DOHH2 (cell line): ENCODE measurements at regions not wholly inside any gene's neighbourhood (a gene's known extent, or its start where the extent isn't known, plus 50 kb on each side); places are given as distances from the start of the nearest gene placed in this dataset.

Experiments used
- H3F3A ChIP-seq: fragments of 200-600 bp; sonication (generic), shearing (Covaris generic); 2 replicates; pipeline ENCODE4 v1.6.0; 2016; ENCODE audit warnings: antibody characterized with exemption, mild to moderate bottlenecking; ENCODE audit not compliant: control insufficient read depth, insufficient read depth
- H3K27ac ChIP-seq: fragments of 200-600 bp; sonication (generic); 2 replicates; pipeline ENCODE4 v1.5.1; 2014; ENCODE audit warnings: low read depth, mild to moderate bottlenecking, low read length, moderate library complexity
- H3K27me3 ChIP-seq: fragments of 200-600 bp; sonication (generic); 2 replicates; pipeline ENCODE4 v1.6.1; 2014; ENCODE audit warnings: mild to moderate bottlenecking, low read length, mixed read lengths; ENCODE audit not compliant: control insufficient read depth
- H3K36me3 ChIP-seq: fragments of 200-600 bp; sonication (generic); 2 replicates; pipeline ENCODE4 v1.6.1; 2014; ENCODE audit warnings: mild to moderate bottlenecking, low read length, moderate library complexity, mixed read lengths; ENCODE audit not compliant: control insufficient read depth
- H3K4me1 ChIP-seq: fragments of 200-600 bp; sonication (generic); 2 replicates; pipeline ENCODE4 v1.6.1; 2014; ENCODE audit warnings: mild to moderate bottlenecking, low read length, mixed read lengths; ENCODE audit not compliant: control insufficient read depth
- H3K4me2 ChIP-seq: fragments of 200-600 bp; sonication (generic); 2 replicates; pipeline ENCODE4 v1.6.0; 2014; ENCODE audit warnings: mild to moderate bottlenecking, low read length, moderate library complexity
- H3K4me3 ChIP-seq: fragments of 200-600 bp; sonication (generic); 2 replicates; pipeline ENCODE4 v1.5.1; 2014; ENCODE audit warnings: mild to moderate bottlenecking, low read length, mixed read lengths
- H3K79me2 ChIP-seq: fragments of 200-600 bp; sonication (generic); 2 replicates; pipeline ENCODE4 v1.6.1; 2014; ENCODE audit warnings: mild to moderate bottlenecking, low read length, mixed read lengths; ENCODE audit not compliant: control insufficient read depth
- H3K9me2 ChIP-seq: fragments of 200-600 bp; sonication (generic); replicated peaks from 2 replicates; pipeline ENCODE4 v1.6.1; 2014; ENCODE audit warnings: mild to moderate bottlenecking, low read length, mixed read lengths; ENCODE audit not compliant: control insufficient read depth
- H3K9me3 ChIP-seq: fragments of 200-600 bp; sonication (generic); 2 replicates; pipeline ENCODE4 v1.6.1; 2014; ENCODE audit warnings: antibody characterized with exemption, low read length, mixed read lengths; ENCODE audit not compliant: control insufficient read depth, insufficient read depth
- H4K20me1 ChIP-seq: fragments of 200-600 bp; sonication (generic); 2 replicates; pipeline ENCODE4 v1.6.0; 2014; ENCODE audit warnings: low read depth, mild to moderate bottlenecking, antibody characterized with exemption, low read length, moderate library complexity; ENCODE audit not compliant: control insufficient read depth, insufficient read depth
- EZH2phosphoT487 ChIP-seq: fragments of 200-600 bp; sonication (generic); IDR thresholded peaks from 2 replicates; pipeline ENCODE4 v1.6.1; 2017; ENCODE audit warnings: borderline replicate concordance, mild to moderate bottlenecking, antibody characterized with exemption, low read length, moderate library complexity, mixed read lengths
- TF ChIP-seq, protein P1 (sequence below): fragments of 200-600 bp; sonication (generic); IDR thresholded peaks from one replicate; pipeline ENCODE4 v1.5.1; 2014; ENCODE audit warnings: antibody characterized with exemption, mild to moderate bottlenecking, low read depth, low read length; ENCODE audit not compliant: poor library complexity, severe bottlenecking

DNA sequence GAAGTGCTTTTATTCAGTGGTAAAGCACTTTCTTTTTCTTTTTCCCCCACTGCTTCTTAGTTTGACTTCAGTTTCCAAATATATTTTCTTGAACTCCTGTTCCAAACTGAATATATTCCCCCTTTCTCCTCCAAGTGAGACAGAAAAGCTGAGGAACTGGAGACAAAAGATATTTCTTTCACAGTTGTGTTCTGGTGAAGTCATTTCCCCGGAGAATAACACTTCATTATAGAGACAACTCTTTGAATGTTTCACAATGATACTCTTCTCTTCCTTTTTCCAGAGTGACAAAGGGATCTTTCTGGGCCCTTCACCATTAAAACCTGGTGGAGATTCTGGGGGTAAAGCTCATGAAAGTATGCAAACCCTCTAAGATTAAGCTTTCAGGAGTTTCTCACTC is 860.8 kb upstream of the SLITRK5 start:
- Histone ChIP-seq H3K4me3 (no peak overlapping the region), H3K27ac (no peak overlapping the region), H3K36me3 (no peaks in the 10 kb centered on the region), H3K9me3 (no peaks in the 10 kb centered on the region), H4K20me1 (no peaks in the 10 kb centered on the region), H3K79me2 (no peaks in the 10 kb centered on the region), H3K4me1 (no peaks in the 10 kb centered on the region), H3K27me3 (no peaks in the 10 kb centered on the region), H3K4me2 (no peak overlapping the region), H3F3A (no peaks in the 10 kb centered on the region), H3K9me2 (no peaks in the 10 kb centered on the region)
- TF ChIP-seq, protein P1, sequence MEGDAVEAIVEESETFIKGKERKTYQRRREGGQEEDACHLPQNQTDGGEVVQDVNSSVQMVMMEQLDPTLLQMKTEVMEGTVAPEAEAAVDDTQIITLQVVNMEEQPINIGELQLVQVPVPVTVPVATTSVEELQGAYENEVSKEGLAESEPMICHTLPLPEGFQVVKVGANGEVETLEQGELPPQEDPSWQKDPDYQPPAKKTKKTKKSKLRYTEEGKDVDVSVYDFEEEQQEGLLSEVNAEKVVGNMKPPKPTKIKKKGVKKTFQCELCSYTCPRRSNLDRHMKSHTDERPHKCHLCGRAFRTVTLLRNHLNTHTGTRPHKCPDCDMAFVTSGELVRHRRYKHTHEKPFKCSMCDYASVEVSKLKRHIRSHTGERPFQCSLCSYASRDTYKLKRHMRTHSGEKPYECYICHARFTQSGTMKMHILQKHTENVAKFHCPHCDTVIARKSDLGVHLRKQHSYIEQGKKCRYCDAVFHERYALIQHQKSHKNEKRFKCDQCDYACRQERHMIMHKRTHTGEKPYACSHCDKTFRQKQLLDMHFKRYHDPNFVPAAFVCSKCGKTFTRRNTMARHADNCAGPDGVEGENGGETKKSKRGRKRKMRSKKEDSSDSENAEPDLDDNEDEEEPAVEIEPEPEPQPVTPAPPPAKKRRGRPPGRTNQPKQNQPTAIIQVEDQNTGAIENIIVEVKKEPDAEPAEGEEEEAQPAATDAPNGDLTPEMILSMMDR: no peak
- TF ChIP-seq EZH2phosphoT487: no peak

DNA sequence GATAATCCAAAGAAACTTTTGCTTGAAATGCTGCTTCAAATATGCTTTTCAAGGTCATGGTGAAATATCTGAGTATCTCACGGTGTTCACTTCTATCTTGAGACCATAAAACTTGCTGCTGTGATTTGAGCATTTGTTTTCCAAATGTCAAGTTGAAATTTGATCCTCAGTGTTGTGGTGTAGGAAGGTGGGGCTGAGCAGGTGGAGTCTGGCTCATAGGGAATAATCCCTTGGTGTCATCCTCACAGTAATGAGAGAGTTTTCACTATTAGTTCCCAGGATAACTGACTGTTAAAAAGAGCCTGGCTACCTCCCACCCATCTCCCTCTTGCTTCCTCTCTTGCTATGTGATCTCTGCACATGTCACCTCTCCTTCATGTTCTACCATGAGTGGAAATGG is 858.0 kb upstream of the SLITRK5 start:
- no peak overlapping the region for H3K27ac ChIP-seq
- no peaks in the 10 kb centered on the region for H4K20me1 ChIP-seq
- H3K4me2 ChIP-seq: no peak overlapping the region
- no peaks in the 10 kb centered on the region for H3K4me1 ChIP-seq
- H3K36me3 ChIP-seq: no peaks in the 10 kb centered on the region
- no peaks in the 10 kb centered on the region for H3K9me3 ChIP-seq
- H3K27me3 ChIP-seq: no peaks in the 10 kb centered on the region
- H3K9me2 ChIP-seq: no peaks in the 10 kb centered on the region
- H3F3A ChIP-seq: no peaks in the 10 kb centered on the region
- H3K4me3 ChIP-seq: no peak overlapping the region
- no peaks in the 10 kb centered on the region for H3K79me2 ChIP-seq
- TF ChIP-seq, protein P1: no peak
- no peak for TF ChIP-seq EZH2phosphoT487

DNA sequence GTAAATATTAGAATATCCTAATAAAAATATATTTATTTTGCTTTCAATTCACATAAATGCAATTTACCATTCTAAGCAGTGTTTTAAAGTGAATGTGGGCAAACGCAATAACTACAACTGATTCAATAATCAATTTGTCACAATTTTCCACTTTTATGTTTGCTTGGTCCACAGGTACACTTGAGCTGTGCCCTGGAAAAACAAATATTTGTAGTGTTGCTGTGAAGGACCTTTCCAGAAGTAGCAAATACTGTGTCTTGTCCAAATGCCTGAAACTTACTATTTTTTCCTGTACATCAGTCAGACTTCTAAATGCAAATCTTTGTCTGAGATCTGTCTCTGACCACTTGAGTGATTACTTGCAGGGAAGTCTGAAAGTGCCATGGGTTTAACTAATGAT is 845.8 kb upstream of the SLITRK5 start:
- TF ChIP-seq, protein P1: no peak
- no peak for TF ChIP-seq EZH2phosphoT487
- Histone ChIP-seq H3K79me2 (no peaks in the 10 kb centered on the region), H3K4me1 (no peaks in the 10 kb centered on the region), H3K4me3 (no peak overlapping the region), H3K4me2 (no peak overlapping the region), H4K20me1 (no peaks in the 10 kb centered on the region), H3K9me2 (no peaks in the 10 kb centered on the region), H3K36me3 (no peaks in the 10 kb centered on the region), H3K27ac (no peak overlapping the region), H3F3A (no peaks in the 10 kb centered on the region), H3K27me3 (no peaks in the 10 kb centered on the region), H3K9me3 (no peaks in the 10 kb centered on the region)

DNA sequence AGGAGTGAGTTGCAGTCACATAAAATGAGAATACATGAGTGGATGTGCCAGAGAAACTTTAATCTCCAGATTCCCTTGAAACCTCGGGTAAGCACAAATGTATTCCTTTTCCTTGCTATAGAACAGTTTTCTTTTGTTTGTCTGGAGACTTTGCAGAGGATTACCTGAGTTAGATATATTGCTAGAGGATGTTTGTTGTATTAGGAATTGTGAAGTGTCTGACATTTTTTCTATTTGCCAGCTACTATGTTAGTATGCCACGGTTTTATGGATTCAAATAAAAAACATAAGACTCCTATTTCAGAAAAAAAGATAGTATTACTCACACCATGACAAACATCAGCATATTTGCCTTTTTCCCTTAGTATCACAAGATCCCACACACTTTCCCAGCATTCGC is 844.9 kb upstream of the SLITRK5 start:
- no peaks in the 10 kb centered on the region for H3F3A ChIP-seq
- H3K36me3 ChIP-seq: no peaks in the 10 kb centered on the region
- no peak overlapping the region for H3K4me2 ChIP-seq
- TF ChIP-seq, protein P1: no peak
- TF ChIP-seq EZH2phosphoT487: no peak
- no peak overlapping the region for H3K4me3 ChIP-seq
- no peaks in the 10 kb centered on the region for H3K4me1 ChIP-seq
- H4K20me1 ChIP-seq: no peaks in the 10 kb centered on the region
- H3K9me2 ChIP-seq: no peaks in the 10 kb centered on the region
- H3K9me3 ChIP-seq: no peaks in the 10 kb centered on the region
- no peaks in the 10 kb centered on the region for H3K79me2 ChIP-seq
- H3K27ac ChIP-seq: no peak overlapping the region
- no peaks in the 10 kb centered on the region for H3K27me3 ChIP-seq
